ENCODE measurements at regions not wholly inside any gene's neighbourhood (a gene's known extent, or its start where the extent isn't known, plus 50 kb on each side); places are given as distances from the start of the nearest gene placed in this dataset.

DNA sequence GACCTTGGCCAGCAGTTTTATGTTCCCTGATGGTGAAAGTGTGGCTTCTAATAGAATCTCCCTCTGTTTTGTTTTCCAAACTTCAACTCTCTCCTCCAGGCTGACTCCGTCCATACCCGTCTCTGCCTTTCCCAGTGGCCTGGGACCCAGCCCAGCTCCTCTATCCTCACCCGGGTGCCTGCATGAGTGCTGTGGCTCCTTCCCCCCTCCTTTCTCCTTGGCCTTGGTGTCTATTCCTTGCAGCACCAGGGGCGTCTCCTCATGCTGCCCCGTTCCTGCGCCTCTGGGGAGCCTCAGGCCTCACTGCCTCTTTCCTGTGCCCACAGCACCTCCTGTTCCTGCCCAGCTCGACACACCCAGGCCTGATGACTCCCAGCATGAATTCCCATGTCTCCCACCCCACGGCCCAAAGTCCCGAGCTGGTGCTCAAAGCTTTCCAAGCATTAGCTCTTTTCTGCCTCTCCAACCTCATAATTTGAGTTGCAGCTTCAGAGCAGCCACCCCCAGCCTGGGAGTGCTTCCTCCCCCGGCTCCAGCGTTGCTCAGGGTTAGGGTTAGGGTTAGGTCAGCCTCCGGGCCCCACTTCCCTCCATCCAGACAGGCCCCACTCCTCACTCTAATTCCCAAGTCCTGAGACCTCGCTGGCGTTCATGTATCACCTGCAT is 56.3 kb upstream of the AFDN start (continued):
- TF ChIP-seq ZNF462 (CRISPR knock-in tag; IDR thresholded peaks at IDR 0.05) (no peak), CTCF (conservative IDR thresholded peaks at IDR 0.05; ENCODE audit: low read depth in 2 of 2) (no peak), JUNB (IDR thresholded peaks at IDR 0.05; ENCODE audit: unreplicated experiment) (no peak), ZNF331 (CRISPR knock-in tag; IDR thresholded peaks at IDR 0.05; ENCODE audit: low read depth) (no peak), POLR2AphosphoS5 (IDR thresholded peaks at IDR 0.05; ENCODE audit: low read depth) (no peak), EZH2phosphoT487 (IDR thresholded peaks at IDR 0.05; ENCODE audit: unreplicated experiment) (no peak)

DNA sequence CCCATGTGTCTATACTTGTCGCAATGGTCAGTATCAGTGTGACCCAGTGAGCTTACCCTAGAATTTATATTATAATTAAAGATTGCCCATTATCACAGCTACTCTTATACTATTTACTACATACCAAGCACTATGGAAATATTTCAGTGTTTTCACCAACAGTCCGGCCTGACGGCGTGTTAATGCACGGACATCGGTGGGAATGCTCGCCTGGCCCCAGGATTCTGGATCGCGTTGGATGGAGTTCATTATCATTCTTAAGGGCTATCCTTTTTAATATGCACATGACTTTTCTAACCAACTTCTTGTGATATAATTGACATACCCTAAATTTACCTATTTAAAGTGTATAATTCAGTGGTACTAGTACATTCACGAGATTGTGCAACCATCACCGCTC is 51.8 kb upstream of the AFDN start:
- H3K36me3 Mint-ChIP-seq (ENCODE audit: low read depth) = no peaks in the 10 kb centered on the region
- no peaks in the 10 kb centered on the region for H4K20me1 ChIP-seq (replicated peaks; ENCODE audit: insufficient read depth)
- no peak overlapping the region for H3K27ac ChIP-seq (ENCODE audit: low read depth)
- H3K27me3 Mint-ChIP-seq (ENCODE audit: insufficient read depth, low read depth, poor library complexity) = no peaks in the 10 kb centered on the region
- no peak overlapping the region for H3K4me3 ChIP-seq
- H3K9me3 Mint-ChIP-seq = no peaks in the 10 kb centered on the region
- no peak overlapping the region for H3K4me2 ChIP-seq
- H3K4me1 Mint-ChIP-seq = no peaks in the 10 kb centered on the region; the same call in 2 of the 3 replicates
- no peaks in the 10 kb centered on the region for H3K79me2 ChIP-seq (replicated peaks; ENCODE audit: insufficient read depth)
- ATAC-seq (no peak), DNase-seq (ENCODE audit: low spot score) (no peak)
- no peak overlapping the region for H3K4me3 Mint-ChIP-seq
- H3K36me3 ChIP-seq (ENCODE audit: insufficient read depth) = no peaks in the 10 kb centered on the region
- H3K27ac Mint-ChIP-seq = no peak overlapping the region
- H2AFZ ChIP-seq = no peak overlapping the region
- no peaks in the 10 kb centered on the region for H3F3A ChIP-seq (replicated peaks; ENCODE audit: low read depth)
- no peaks in the 10 kb centered on the region for H3K9me2 ChIP-seq (ENCODE audit: insufficient read depth)
- no peaks in the 10 kb centered on the region for H3K4me1 ChIP-seq (ENCODE audit: insufficient read depth)
- H3K27me3 ChIP-seq (ENCODE audit: insufficient read depth) = no peaks in the 10 kb centered on the region
- no peak for TF ChIP-seq ZNF462 (CRISPR knock-in tag; IDR thresholded peaks at IDR 0.05)
- no peak for TF ChIP-seq ZNF331 (CRISPR knock-in tag; IDR thresholded peaks at IDR 0.05; ENCODE audit: low read depth)
